HG03060 (cell line): ENCODE measurements at regions not wholly inside any gene's neighbourhood (a gene's known extent, or its start where the extent isn't known, plus 50 kb on each side); places are given as distances from the start of the nearest gene placed in this dataset.
A peak's percentile ranks its signal among the peaks of the same experiment; 100 is the strongest.
"Not testable (repeated sequence)": the region's sequence is repeated elsewhere in the genome, so short reads cannot be mapped to it uniquely, and the experiment has no call there.

Experiments used
- ATAC-seq: cut with Tn5 transposase; IDR thresholded peaks from one replicate; pipeline ENCODE4 v1.9.1; 2021; ENCODE audit warnings: low read depth, moderate number of reproducible peaks; ENCODE audit not compliant: unreplicated experiment

GRCh38 chr3:118793176-118793575, 241.5 kb downstream of the IGSF11 start:
- ATAC-seq = no peak

GRCh38 chr3:118799303-118799702, 235.3 kb downstream of the IGSF11 start:
- no peak for ATAC-seq

GRCh38 chr3:118801899-118802298, 232.7 kb downstream of the IGSF11 start:
- ATAC-seq = no peak

DNA sequence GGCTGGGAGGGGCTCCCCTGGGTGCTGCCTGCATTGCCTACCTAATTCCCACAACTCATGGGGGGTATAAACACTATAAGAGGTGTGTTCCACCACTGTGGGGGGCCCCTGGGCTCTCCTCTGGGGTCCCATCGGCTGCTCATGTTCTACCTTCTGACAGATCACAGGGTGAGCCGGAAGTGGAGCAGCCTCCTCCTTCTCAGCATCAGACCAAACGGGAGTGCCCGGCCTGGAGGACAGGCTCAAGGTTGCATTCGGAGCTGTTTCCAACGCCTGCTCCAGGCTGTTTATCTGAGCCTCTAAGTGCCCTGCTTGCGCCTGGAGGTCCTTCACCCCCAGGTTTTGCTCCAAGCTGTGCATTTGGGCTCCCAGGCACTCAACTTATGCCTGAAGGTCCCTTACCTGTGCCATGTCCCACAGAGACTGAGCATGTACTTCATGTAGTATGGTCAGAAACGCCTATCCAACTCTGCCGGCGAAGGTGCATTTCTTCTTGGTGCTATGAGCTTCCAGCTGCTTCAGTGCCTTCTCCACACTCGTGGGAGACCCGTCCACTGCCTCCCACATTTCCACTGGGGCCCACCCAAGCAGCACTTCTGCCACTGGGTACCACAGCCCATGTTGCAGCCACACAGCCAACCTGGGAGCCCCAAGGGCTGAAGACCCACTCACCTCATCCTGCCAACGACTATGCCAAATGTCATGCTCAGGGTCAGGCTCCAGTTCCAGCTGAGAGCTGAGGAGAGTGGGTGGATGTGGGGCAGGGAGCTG, 232.1 kb downstream of the IGSF11 start:
- no peak for ATAC-seq

DNA sequence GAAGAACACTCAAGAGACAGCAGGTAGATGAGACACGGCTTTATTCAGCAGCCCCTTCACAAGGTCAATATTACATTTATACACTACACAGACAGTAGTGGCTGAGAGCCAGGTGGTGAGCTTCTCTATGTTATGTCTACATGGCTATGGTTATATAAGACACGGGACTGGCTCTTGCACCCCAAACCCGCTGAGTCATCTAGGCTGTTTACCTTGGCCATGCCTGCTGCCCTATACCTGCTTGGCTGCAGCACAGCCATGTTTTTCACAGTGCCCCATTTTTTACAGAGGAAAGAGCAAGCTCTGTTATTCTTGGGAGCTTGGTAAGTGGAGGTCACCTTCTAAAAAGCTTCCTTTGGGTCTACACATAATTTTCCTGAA, 231.6 kb downstream of the IGSF11 start:
- no peak for ATAC-seq

- ATAC-seq = no peak
These were observed 229.6 kb downstream of the IGSF11 start for GRCh38 chr3:118805007-118805406.

GRCh38 chr3:118806423-118806822, 228.2 kb downstream of the IGSF11 start:
- no peak for ATAC-seq

- not testable (repeated sequence) for ATAC-seq
These were observed 227.3 kb downstream of the IGSF11 start for GRCh38 chr3:118807349-118807748.

DNA sequence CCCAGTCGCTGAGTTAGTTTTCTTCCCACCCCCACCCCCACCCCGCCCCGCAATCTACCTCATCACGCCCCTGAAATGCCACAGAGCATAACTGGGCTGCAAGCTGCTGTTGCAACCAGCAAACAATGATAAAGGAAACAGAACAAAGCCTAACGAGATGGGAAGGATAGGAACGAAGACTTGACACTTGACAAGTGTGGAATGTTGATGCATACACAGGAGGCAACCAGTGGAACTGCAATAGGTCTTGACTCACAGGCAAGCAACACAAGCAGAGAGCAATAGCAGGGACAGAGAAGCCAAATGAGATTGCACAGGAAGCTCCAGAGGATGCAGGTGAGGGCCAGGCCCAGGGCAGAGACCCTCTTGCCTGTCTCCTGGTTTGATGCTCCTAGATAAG, 225.9 kb downstream of the IGSF11 start:
- ATAC-seq = no peak

- ATAC-seq = no peak
These were observed 224.7 kb downstream of the IGSF11 start for GRCh38 chr3:118809696-118810498.

GRCh38 chr3:118810499-118811035, 224.1 kb downstream of the IGSF11 start:
- ATAC-seq = no peak

GRCh38 chr3:118811236-118811732, 223.4 kb downstream of the IGSF11 start:
- no peak for ATAC-seq

- no peak for ATAC-seq
These were observed 221.2 kb downstream of the IGSF11 start for GRCh38 chr3:118813472-118813871.

- peak; percentile 68 for ATAC-seq
These were observed 216.9 kb downstream of the IGSF11 start for GRCh38 chr3:118817748-118818165.

- no peak for ATAC-seq
These were observed 216.3 kb downstream of the IGSF11 start for GRCh38 chr3:118818386-118818785.

DNA sequence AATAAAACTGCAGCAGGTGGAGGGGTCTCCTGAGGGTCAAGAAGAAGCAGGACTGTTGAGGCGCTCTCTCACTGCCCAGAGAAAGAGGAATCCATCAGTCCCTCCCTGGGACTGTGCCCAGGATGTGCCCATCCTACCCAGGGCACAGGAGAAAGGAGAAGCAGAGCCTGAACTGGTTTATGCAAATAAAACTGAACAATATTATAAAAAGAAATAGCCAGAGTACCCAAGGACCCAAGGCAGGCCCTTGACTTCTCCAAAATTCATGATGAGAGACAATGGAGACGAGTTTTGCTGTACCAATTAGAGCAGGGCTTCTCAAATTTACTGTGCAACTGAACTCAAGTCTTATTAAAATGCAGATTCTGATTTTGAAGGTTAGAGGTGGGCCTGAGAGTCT, 211.0 kb downstream of the IGSF11 start:
- no peak for ATAC-seq

- no peak for ATAC-seq
These were observed 207.2 kb downstream of the IGSF11 start for GRCh38 chr3:118827446-118827845.

DNA sequence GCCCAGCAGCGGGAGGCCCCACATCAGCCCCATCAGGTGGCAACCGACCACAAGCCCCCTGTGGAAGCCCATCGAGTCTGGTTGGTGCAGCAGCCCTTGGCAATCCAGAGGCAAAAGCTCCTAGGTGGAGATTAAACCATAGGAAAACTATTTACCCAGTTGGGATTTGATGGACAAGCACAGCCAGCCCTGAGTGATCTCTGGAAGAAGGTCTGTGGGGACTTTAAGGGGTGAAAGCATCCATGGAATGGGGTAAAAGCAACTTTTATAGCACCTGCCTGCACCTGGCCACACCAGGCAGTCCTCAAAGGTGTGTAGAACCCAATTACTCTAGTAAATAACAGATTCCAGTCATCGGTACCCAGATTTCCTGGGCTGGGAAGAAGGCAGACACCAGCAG, 206.3 kb downstream of the IGSF11 start:
- no peak for ATAC-seq

DNA sequence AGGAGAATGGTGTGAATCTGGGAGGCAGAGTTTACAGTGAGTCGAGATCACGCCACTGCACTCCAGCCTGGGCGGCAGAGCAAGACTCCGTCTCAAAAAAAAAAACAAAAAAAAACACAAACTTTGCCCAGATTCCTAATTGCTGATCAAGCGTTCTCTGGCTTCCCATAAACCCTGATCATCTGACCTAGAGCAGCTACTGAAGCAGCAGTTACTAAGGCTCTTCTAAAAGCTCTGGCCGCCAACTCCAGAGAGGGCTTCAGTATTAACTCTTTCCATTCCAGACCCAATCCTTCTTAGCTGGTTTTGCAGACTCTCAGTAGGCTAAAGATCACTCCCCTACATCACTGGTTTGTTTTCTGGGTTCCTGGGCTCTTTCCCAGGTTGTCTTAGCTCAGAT, 201.6 kb downstream of the IGSF11 start:
- ATAC-seq = no peak

GRCh38 chr3:118838871-118839270, 195.8 kb downstream of the IGSF11 start:
- ATAC-seq = no peak

DNA sequence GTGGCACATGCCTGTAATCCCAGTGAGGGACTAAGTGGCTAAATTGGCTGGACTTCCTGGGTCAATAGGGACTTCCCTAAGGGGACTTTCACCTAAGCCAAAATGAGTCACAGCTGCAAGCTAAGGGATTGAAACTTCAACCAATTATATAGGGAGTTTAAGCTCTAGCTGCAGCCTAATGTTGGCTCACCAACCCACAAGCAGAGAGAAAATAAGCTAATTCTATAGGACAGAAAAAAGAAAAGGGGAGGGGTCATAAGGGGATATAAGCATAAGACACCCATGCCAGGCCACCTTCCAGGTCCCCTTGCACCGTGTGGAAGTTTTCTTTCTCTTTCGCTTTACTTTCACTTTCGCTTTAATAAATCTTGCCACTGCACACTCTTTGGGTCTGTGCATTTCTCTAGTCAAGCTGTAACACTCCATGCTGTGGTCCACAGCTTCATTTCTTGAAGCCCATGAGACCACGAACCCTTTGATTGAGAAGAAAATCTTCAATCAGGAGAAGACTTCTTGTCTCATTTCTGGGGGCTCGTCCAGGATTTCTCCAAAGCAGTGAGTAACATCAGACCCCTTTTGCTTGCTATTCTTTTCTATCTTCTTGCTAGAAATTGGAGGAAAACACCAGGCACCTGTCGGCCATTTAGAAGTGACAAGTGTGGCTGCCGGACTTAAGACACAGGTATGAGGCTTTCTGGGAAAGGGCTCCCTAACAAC, 192.3 kb downstream of the IGSF11 start:
- ATAC-seq = no peak
